HepG2 (cell line): ENCODE measurements at regions not wholly inside any gene's neighbourhood (a gene's known extent, or its start where the extent isn't known, plus 50 kb on each side); places are given as distances from the start of the nearest gene placed in this dataset.

Experiments used
- ATAC-seq: fragments of 200-7000 bp; cut with Tn5 transposase; 3 replicates; pipeline ENCODE4 v1.9.1; 2020; ENCODE audit warnings: mild to moderate bottlenecking, moderate library complexity
- BruUV-seq: library from RNA; stranded (reverse); fragments of 400-500 nt; replicated peaks from 2 replicates; lab custom pipeline; 2021; lab: Mats Ljungman, UMichigan
- CTCF ChIA-PET: fragments of 300-600 bp; formaldehyde crosslinking; extraction: SDS; loops from one replicate; lab custom pipeline; 2021; ENCODE audit warnings: low total read pairs, inconsistent platforms, low intra/inter-chr PET ratio; lab: Yijun Ruan, JAX
- POLR2A ChIA-PET: fragments of 350-600 bp; sonication (Branson Sonifier 250); formaldehyde crosslinking; loops from one replicate; lab custom pipeline; 2020; ENCODE audit warnings: antibody characterized with exemption, inconsistent platforms; lab: Yijun Ruan, JAX
- DNase-seq: peaks from one replicate; pipeline ENCODE4 v3.0.0-alpha.2; 2015; ENCODE audit warnings: low spot score
- FAIRE-seq: peaks from 3 replicates; lab custom pipeline; 2011; peaks lifted over from hg19 to GRCh38; lab: Jason Lieb, UNC
- H2AFZ ChIP-seq: one replicate; pipeline ENCODE4 v1.6.1; 2011; ENCODE audit warnings: low read length, inconsistent platforms
- H3K27ac ChIP-seq: fragments of 300-600 bp; 3 replicates; pipeline ENCODE4 v1.8.0; 2011; ENCODE audit warnings: mixed run types, mild to moderate bottlenecking, mixed read lengths, low read length, inconsistent platforms; ENCODE audit not compliant: insufficient read depth; ENCODE audit errors: extremely low read length
- H3K27me3 ChIP-seq, 2 experiments: fragments of 200-600 bp in 1 of 2; 2 replicates in 1 of 2; 3 replicates in 1 of 2; pipeline versions ENCODE4 v1.6.0 to v1.8.0; 2011; ENCODE audit warnings: low read length in 2 of 2, mild to moderate bottlenecking in 2 of 2, moderate library complexity in 2 of 2, inconsistent platforms in 1 of 2; ENCODE audit not compliant: insufficient read depth in 2 of 2, control insufficient read depth in 1 of 2
- H3K36me3 ChIP-seq, 2 experiments: fragments of 200-600 bp in 1 of 2; replicated peaks in 1 of 2; 2 replicates in 1 of 2; 3 replicates in 1 of 2; pipeline versions ENCODE4 v1.5.1 to v1.8.0; 2011; ENCODE audit warnings: low read length in 2 of 2, inconsistent platforms in 1 of 2; ENCODE audit not compliant: insufficient read depth in 2 of 2, control insufficient read depth in 1 of 2
- H3K4me1 ChIP-seq: 2 replicates; pipeline ENCODE4 v1.5.1; 2012; ENCODE audit warnings: low read length, inconsistent platforms; ENCODE audit not compliant: insufficient read depth
- H3K4me2 ChIP-seq: 2 replicates; pipeline ENCODE4 v1.6.0; 2011; ENCODE audit warnings: low read depth, low read length, inconsistent platforms
- H3K4me3 ChIP-seq, 3 experiments: fragments of 200-600 bp in 1 of 3; sonication (generic), shearing (Covaris generic) in 1 of 3; replicated peaks in 1 of 3; 2 replicates each; pipeline ENCODE4 v1.5.1; 2011 to 2016; ENCODE audit warnings: low read length in 3 of 3, inconsistent platforms in 2 of 3, low read depth in 2 of 3, mild to moderate bottlenecking in 2 of 3, control low read depth in 1 of 3, mixed read lengths in 1 of 3; ENCODE audit not compliant: insufficient read depth in 1 of 3
- H3K79me2 ChIP-seq: one replicate; pipeline ENCODE4 v1.6.1; 2011; ENCODE audit warnings: low read length, inconsistent platforms; ENCODE audit not compliant: insufficient read depth
- H3K9ac ChIP-seq: 2 replicates; pipeline ENCODE4 v1.6.0; 2011; ENCODE audit warnings: mild to moderate bottlenecking, low read depth, low read length, inconsistent platforms; ENCODE audit not compliant: insufficient read depth
- H3K9me3 ChIP-seq: 2 replicates; pipeline ENCODE4 v1.5.1; 2012; ENCODE audit warnings: mild to moderate bottlenecking, low read length
- H4K20me1 ChIP-seq: 2 replicates; pipeline ENCODE4 v1.6.0; 2011; ENCODE audit warnings: inconsistent platforms, mild to moderate bottlenecking, low read length, moderate library complexity; ENCODE audit not compliant: insufficient read depth
- ATF1 ChIP-seq: IDR thresholded peaks from 2 replicates; pipeline ENCODE4 v1.6.1; 2016; ENCODE audit warnings: mild to moderate bottlenecking, control low read depth
- CREB1 ChIP-seq, 2 experiments: fragments of 450-650 bp in 1 of 2; IDR thresholded peaks; 2 replicates each; pipeline ENCODE4 v1.6.1; 2016 to 2017; ENCODE audit warnings: control low read depth in 1 of 2, mild to moderate bottlenecking in 1 of 2, missing compliant biosample characterization in 1 of 2, missing genetic modification characterization in 1 of 2
- NFE2 ChIP-seq: sonication (generic); formaldehyde crosslinking; IDR thresholded peaks from 2 replicates; pipeline ENCODE4 v1.4.0; 2020; ENCODE audit warnings: missing genetic modification reagents
- NR2F1 ChIP-seq, 2 experiments: fragments of 450-650 bp in 1 of 2; formaldehyde crosslinking in 1 of 2; IDR thresholded peaks; 2 replicates each; pipeline versions ENCODE4 v1.5.0 to v1.6.1; 2016 to 2020; ENCODE audit warnings: mild to moderate bottlenecking in 1 of 2, missing compliant biosample characterization in 1 of 2, missing genetic modification reagents in 1 of 2, moderate library complexity in 1 of 2
- SMAD1 ChIP-seq: sonication (generic); formaldehyde crosslinking; IDR thresholded peaks from 2 replicates; pipeline ENCODE4 v1.4.0; 2020; ENCODE audit warnings: missing genetic modification reagents, low read depth, mild to moderate bottlenecking, borderline replicate concordance
- SP140L ChIP-seq: sonication (generic); formaldehyde crosslinking; IDR thresholded peaks from 2 replicates; pipeline ENCODE4 v1.4.0; 2020; ENCODE audit warnings: missing genetic modification reagents, borderline replicate concordance
- TRIM24 ChIP-seq: sonication (generic); formaldehyde crosslinking; IDR thresholded peaks from 2 replicates; pipeline ENCODE4 v1.8.0; 2022; ENCODE audit warnings: mild to moderate bottlenecking, missing genetic modification reagents
- ZNF256 ChIP-seq: sonication (generic); formaldehyde crosslinking; conservative IDR thresholded peaks from 2 replicates; pipeline ENCODE4 v1.4.0; 2020; ENCODE audit warnings: missing genetic modification reagents
- ZNF264 ChIP-seq: sonication (generic); formaldehyde crosslinking; IDR thresholded peaks from 2 replicates; pipeline ENCODE4 v1.4.0; 2020; ENCODE audit warnings: missing genetic modification reagents
- ZNF331 ChIP-seq: sonication (generic); formaldehyde crosslinking; IDR thresholded peaks from 2 replicates; pipeline ENCODE4 v1.4.0; 2020; ENCODE audit warnings: missing genetic modification reagents
- ZNF382 ChIP-seq: sonication (generic); formaldehyde crosslinking; IDR thresholded peaks from 2 replicates; pipeline ENCODE4 v1.5.0; 2020; ENCODE audit warnings: missing genetic modification reagents, mild to moderate bottlenecking, borderline replicate concordance
- ZNF713 ChIP-seq: sonication (generic); formaldehyde crosslinking; IDR thresholded peaks from 2 replicates; pipeline ENCODE4 v1.4.0; 2020; ENCODE audit warnings: mild to moderate bottlenecking, missing genetic modification reagents
- ZNF781 ChIP-seq: sonication (generic); formaldehyde crosslinking; IDR thresholded peaks from 2 replicates; pipeline ENCODE4 v1.5.1; 2020; ENCODE audit warnings: borderline replicate concordance, mild to moderate bottlenecking, missing genetic modification reagents; ENCODE audit errors: not compliant biosample characterization
- ZXDC ChIP-seq: sonication (generic); formaldehyde crosslinking; IDR thresholded peaks from 2 replicates; pipeline ENCODE4 v1.5.0; 2020; ENCODE audit warnings: mild to moderate bottlenecking, missing genetic modification reagents
- WGBS: methylation state at CpG from one replicate; pipeline ENCODE4 v1.1.6; 2017; ENCODE audit warnings: low lambda C conversion rate; 5-methylcytosine and 5-hydroxymethylcytosine counted together
- in situ Hi-C: cut with HindIII; loops from 2 replicates; pipeline ENCODE4 v1.10.0; 2017; ENCODE audit warnings: low pct_unique_long_range_greater_than_20kb; ENCODE audit not compliant: extremely low pct_ligation_motif_present
- intact Hi-C: fragments of 100-400 bp; cut with micrococcal nuclease; formaldehyde crosslinking; loops from one replicate; pipeline ENCODE4 v1.10.0; 2022; ENCODE audit not compliant: unreplicated experiment
- TF ChIP-seq, protein P1 (sequence below): IDR thresholded peaks from 2 replicates; pipeline ENCODE4 v1.6.1; 2016; ENCODE audit warnings: low read depth, borderline replicate concordance

DNA sequence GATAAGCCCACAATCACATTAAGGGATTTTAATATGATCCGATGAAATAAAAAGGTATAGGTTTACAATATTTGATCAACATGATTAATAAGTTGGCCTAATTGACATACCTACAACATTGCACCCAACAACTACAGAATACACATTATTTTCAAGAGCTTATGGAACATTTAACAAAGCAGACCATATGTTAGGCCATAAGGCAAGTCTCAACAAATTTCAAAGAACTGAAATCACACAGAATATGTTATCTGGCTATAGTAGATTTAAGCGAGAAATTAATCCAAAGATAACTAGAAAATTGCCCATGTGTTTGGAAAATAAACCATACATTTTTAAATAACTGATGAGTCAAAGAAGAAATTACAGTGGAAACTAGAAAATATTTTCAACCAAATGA, 126.0 kb upstream of the KCNG1 start:
- Histone ChIP-seq H3K27ac (no peak overlapping the region), H2AFZ (no peak overlapping the region), H3K79me2 (no peaks in the 10 kb centered on the region), H3K4me3 (no peak overlapping the region), H4K20me1 (no peaks in the 10 kb centered on the region; the same call in 1 of the 2 replicates), H3K9me3 (no peaks in the 10 kb centered on the region), H3K9ac (no peak overlapping the region), H3K4me1 (no peaks in the 10 kb centered on the region), H3K4me2 (no peak overlapping the region), H3K27me3 (peaks cover 0 to 20% of the 10 kb centered on the region in 2 experiments; a peak in 3 of 5 replicates), H3K36me3 (no peaks in the 10 kb centered on the region)
- CTCF ChIA-PET, result no interaction called here
- POLR2A ChIA-PET, result no interaction called here
- TF ChIP-seq ZXDC (CRISPR knock-in tag) (no peak), ZNF264 (CRISPR knock-in tag) (no peak), ATF1 (no peak), NR2F1 (CRISPR knock-in tag; IDR thresholded peaks at IDR 0.05) (no peak), ZNF256 (CRISPR knock-in tag) (no peak), TRIM24 (CRISPR knock-in tag) (no peak), NFE2 (CRISPR knock-in tag) (no peak), SP140L (CRISPR knock-in tag) (no peak), ZNF331 (no peak), ZNF382 (no peak), CREB1 (IDR thresholded peaks at IDR 0.05) (no peak), CREB1 (CRISPR knock-in tag; IDR thresholded peaks at IDR 0.05) (no peak), ZNF781 (CRISPR knock-in tag) (no peak), SMAD1 (no peak), ZNF713 (no peak)
- TF ChIP-seq, protein P1, sequence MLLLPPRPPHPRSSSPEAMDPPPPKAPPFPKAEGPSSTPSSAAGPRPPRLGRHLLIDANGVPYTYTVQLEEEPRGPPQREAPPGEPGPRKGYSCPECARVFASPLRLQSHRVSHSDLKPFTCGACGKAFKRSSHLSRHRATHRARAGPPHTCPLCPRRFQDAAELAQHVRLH (CRISPR knock-in tag), result no peak
- DNase-seq, result no peak
- 34% methylated on average over 2 of the region's 2 CpGs for WGBS
- in situ Hi-C loops (no loop called here), intact Hi-C loops (no loop called here)
- FAIRE-seq, result no peak
- no TSS peak for BruUV-seq
- ATAC-seq, result no peak
